GM19351 (cell line): ENCODE measurements at regions not wholly inside any gene's neighbourhood (a gene's known extent, or its start where the extent isn't known, plus 50 kb on each side); places are given as distances from the start of the nearest gene placed in this dataset.

Experiments used
- ATAC-seq: cut with Tn5 transposase; IDR thresholded peaks from one replicate; pipeline ENCODE4 v1.9.1; 2021; ENCODE audit warnings: mild to moderate bottlenecking, moderate library complexity; ENCODE audit not compliant: unreplicated experiment

- ATAC-seq: no peak
Observed at GRCh38 chr1:71191520-71191919, 110.7 kb upstream of the ZRANB2 start.

- ATAC-seq: no peak
Observed at GRCh38 chr1:71190843-71191242, 110.0 kb upstream of the ZRANB2 start.

GRCh38 chr1:71184410-71184809 lies 103.6 kb upstream of the ZRANB2 start:
- ATAC-seq: no peak

GRCh38 chr1:71179997-71180396 lies 99.2 kb upstream of the ZRANB2 start:
- ATAC-seq: no peak

DNA sequence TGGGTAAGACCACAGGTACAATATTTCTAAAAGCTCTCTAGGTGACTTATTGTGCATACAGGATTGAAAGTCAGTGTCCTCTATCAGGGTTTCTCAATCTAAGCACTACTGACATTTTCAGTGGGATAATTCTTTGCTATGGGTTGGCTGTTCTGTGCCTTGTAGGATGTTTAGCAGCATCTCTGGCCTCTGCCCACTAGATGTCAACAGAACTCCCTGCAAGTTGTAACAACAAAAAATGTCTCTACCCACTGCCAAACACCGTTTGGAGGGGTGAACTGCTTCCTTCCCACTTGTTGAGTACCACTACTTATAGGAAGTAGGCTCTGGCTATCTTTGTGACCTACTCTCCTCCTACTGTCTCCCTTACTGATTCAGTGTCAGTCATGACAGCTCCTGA lies 90.1 kb upstream of the ZRANB2 start:
- ATAC-seq: no peak

DNA sequence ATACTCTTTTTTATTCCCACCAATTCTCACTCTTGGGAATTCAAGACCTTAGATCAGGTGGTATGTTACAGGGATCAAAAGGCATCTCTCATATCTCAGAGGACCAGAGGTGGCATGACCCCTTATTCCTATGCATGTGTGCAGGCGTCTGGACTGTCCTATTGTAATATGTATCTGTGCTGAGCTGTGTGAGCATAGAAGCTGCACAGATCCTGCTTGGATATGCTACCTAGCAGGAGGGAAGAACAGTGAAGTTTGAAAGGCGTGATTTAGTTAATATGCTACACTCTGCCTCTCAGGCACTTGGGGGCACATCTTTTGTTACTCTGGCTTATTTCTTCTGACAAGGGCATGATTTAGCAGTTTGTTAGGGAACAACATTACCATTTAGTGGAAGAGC lies 86.7 kb upstream of the ZRANB2 start:
- no peak for ATAC-seq

DNA sequence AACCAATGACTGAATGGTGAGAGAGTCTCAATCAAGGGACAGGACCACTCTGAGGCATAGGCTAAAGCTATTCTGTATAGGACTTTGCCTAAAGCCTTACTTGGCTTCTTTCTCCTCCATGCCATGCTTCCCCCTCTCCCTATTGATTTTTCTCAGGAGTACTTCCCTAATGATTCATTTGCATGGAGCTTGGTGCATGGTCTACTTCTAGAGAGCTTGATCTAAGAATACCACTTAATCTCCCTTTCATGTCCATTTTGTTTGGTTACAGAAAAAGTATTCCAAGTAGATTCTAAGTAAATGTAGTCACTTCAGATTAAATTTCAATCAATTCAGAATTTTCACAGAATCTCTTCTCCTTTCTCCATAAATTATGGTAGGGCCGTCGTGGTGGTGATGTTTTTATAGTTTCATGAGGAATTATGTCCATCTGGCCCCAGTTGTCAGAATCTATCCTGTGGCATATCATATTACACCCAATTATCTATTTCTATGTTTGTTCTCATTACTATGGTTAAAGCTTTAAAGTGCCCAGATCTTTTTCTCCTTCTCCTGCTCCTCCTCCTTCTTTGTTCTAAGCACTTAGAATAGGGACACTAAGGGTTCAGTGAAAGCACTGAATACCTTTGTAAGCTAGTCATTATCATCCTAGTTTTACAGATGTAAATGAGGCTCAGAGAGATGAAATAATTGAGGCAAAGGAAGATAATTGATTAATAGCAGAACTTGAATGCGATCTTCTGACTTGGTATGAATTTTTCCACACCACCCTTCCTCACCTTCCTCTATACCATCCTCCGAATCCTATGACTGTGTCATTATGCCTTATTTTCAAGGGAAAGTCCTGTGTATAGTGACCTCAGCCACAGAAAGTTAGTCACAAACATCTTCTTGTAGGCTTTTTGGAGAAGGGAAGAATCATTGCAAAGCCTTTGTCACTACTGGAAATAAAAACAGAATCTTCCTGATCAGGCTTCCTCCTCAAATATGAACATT lies 85.6 kb upstream of the ZRANB2 start:
- no peak for ATAC-seq

- ATAC-seq: no peak
Observed at GRCh38 chr1:71157715-71158114, 76.9 kb upstream of the ZRANB2 start.

- no peak for ATAC-seq
Observed at GRCh38 chr1:71157151-71157550, 76.3 kb upstream of the ZRANB2 start.

- ATAC-seq: no peak
Observed at GRCh38 chr1:71156590-71156989, 75.8 kb upstream of the ZRANB2 start.

- no peak for ATAC-seq
Observed at GRCh38 chr1:71154429-71154828, 73.6 kb upstream of the ZRANB2 start.

- ATAC-seq: no peak
Observed at GRCh38 chr1:71153826-71154225, 73.0 kb upstream of the ZRANB2 start.

DNA sequence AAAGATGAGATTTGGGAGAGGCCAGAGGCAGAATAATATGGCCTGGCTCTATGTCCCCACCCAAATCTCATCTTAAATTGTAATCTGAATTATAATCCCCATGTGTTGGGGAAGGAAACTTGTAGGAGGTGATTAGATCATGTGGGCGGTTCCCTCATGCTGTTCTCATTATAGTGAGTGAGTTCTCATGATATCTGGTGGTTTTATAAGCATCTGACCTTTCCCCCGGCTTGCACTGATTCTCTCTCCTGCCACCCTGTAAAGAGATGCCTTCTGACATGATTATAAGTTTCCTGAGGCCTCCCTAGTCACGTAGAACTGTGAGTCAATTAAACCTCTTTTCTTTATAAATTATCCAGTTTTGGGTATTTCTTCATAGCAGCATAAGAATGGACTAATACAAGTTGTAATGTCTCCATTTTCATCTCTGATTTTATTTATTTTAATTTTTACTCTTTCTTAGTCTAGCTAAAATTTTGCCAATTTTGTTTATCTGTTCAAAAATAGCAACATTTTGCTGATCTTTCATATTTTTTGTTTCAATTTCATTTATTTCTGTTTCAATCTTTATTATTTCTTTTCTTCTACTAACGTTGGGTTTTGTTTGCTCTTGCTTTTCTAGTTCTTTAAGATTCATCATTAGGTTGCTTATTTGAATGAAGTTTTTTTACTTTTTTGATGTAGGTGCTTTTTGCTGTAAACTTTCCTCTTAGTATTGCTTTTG lies 67.0 kb upstream of the ZRANB2 start:
- ATAC-seq: no peak

DNA sequence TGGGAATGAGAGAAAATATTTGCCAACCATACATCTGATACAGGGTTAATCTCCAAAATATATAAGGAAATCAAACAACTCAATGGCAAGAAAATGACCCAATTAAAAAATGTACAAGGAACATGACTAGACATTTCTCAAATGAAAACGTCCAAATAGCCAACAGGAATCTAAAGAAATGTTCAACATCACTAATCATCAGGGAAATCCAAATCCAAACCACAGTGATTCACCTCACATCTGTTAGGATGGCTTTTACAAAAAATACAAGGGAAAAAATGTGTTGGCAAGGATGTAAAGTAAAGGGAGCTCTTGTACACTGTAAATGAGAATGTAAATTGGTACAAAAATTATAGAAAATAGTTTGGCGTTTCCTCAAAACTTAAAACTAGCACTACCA lies 54.7 kb upstream of the ZRANB2 start:
- ATAC-seq: no peak
